ENCODE measurements at regions not wholly inside any gene's neighbourhood (a gene's known extent, or its start where the extent isn't known, plus 50 kb on each side); places are given as distances from the start of the nearest gene placed in this dataset.

DNA sequence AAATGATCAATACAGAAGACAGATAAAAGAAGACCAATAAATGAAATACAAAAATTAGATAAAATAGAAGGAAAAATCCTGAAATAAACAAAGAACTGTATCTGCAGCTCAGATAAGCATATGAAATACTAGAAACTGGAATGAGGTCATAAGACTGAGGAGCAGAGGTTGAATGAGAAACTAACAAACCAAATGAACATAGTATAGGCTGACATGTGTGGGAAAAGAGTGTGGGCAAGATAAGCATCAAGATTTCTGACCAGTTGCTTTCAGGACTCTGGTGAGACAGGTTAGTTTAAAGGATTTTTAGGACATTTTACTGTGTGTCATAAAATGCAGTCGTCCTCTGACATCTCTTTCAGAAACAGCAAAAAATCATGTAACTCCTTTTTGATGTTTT, 2073.2 kb upstream of the TENM3 start:
- Histone ChIP-seq H3K27ac (ENCODE audit: low read length) (no peak overlapping the region), H3K9me3 (replicated peaks; ENCODE audit: insufficient read depth, low read length) (no peaks in the 10 kb centered on the region), H3K9ac (ENCODE audit: low read length) (no peak overlapping the region)

DNA sequence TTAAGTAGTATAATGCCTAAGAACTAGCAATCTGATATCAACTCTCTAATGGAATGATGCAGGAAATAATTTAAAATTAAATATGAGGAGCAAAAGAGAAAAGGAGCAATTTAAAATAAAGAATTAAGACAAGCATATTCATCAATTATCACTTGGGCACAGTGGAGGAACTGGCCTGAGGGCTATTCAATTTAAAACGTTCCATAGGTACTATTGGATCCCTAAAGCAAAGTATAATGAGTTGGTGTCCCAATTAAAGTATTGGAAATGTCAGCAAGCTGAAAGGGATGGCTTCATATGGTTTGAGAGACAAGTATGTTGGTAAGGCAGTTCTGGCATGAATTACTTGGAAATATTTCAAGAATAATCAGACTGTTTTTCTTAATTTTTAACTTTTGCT, 2064.1 kb upstream of the TENM3 start:
- no peak overlapping the region for H2AFZ ChIP-seq (ENCODE audit: low read length)
- no peak overlapping the region for H3K9ac ChIP-seq (ENCODE audit: low read length)
- no peaks in the 10 kb centered on the region for H3K9me2 ChIP-seq (replicated peaks; ENCODE audit: insufficient read depth, low read length)
- no peaks in the 10 kb centered on the region for H3K4me1 ChIP-seq (ENCODE audit: low read length)
- H3K9me3 ChIP-seq (replicated peaks; ENCODE audit: insufficient read depth, low read length), result no peaks in the 10 kb centered on the region
- H3K4me2 ChIP-seq (ENCODE audit: low read depth, low read length), result no peak overlapping the region
- no peaks in the 10 kb centered on the region for H3K79me2 ChIP-seq (ENCODE audit: low read length)
- no peaks in the 10 kb centered on the region for H3K36me3 ChIP-seq (replicated peaks; ENCODE audit: insufficient read depth, low read length)
- TF ChIP-seq EZH2phosphoT487 (IDR thresholded peaks at IDR 0.05; ENCODE audit: low read length), result no peak
- no peaks in the 10 kb centered on the region for H4K20me1 ChIP-seq (ENCODE audit: insufficient read depth, low read length)
- H3K27me3 ChIP-seq (replicated peaks; ENCODE audit: insufficient read depth, low read length), result no peaks in the 10 kb centered on the region
- no peak overlapping the region for H3K27ac ChIP-seq (ENCODE audit: low read length)
- H3K4me3 ChIP-seq (ENCODE audit: low read length), result no peak overlapping the region
- DNase-seq, result no peak
- no peaks in the 10 kb centered on the region for H3F3A ChIP-seq (ENCODE audit: insufficient read depth, low read length)

More for the DNA sequence above, 2073.2 kb upstream of the TENM3 start:
- TF ChIP-seq EZH2 (optimal IDR thresholded peaks at IDR 0.05; ENCODE audit: low read depth, low read length) (no peak), EZH2phosphoT487 (IDR thresholded peaks at IDR 0.05; ENCODE audit: low read length) (no peak)
- TF ChIP-seq, protein P1, sequence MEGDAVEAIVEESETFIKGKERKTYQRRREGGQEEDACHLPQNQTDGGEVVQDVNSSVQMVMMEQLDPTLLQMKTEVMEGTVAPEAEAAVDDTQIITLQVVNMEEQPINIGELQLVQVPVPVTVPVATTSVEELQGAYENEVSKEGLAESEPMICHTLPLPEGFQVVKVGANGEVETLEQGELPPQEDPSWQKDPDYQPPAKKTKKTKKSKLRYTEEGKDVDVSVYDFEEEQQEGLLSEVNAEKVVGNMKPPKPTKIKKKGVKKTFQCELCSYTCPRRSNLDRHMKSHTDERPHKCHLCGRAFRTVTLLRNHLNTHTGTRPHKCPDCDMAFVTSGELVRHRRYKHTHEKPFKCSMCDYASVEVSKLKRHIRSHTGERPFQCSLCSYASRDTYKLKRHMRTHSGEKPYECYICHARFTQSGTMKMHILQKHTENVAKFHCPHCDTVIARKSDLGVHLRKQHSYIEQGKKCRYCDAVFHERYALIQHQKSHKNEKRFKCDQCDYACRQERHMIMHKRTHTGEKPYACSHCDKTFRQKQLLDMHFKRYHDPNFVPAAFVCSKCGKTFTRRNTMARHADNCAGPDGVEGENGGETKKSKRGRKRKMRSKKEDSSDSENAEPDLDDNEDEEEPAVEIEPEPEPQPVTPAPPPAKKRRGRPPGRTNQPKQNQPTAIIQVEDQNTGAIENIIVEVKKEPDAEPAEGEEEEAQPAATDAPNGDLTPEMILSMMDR (IDR thresholded peaks at IDR 0.05; ENCODE audit: low read length), result no peak
- peaks cover 4% of the 10 kb centered on the region; the same call in 1 of the 2 replicates for H3K4me1 ChIP-seq (ENCODE audit: low read length)
- no peaks in the 10 kb centered on the region for H3F3A ChIP-seq (ENCODE audit: insufficient read depth, low read length)
- H3K4me2 ChIP-seq (ENCODE audit: low read depth, low read length), result no peak overlapping the region
- H2AFZ ChIP-seq (ENCODE audit: low read length), result no peak overlapping the region
- no peaks in the 10 kb centered on the region for H3K27me3 ChIP-seq (replicated peaks; ENCODE audit: insufficient read depth, low read length)
- no peaks in the 10 kb centered on the region for H3K79me2 ChIP-seq (ENCODE audit: low read length)
- no peaks in the 10 kb centered on the region for H3K9me2 ChIP-seq (replicated peaks; ENCODE audit: insufficient read depth, low read length)
- DNase-seq, result no peak
- H3K36me3 ChIP-seq (replicated peaks; ENCODE audit: insufficient read depth, low read length), result no peaks in the 10 kb centered on the region
- no peaks in the 10 kb centered on the region for H4K20me1 ChIP-seq (ENCODE audit: insufficient read depth, low read length)
- no peak overlapping the region for H3K4me3 ChIP-seq (ENCODE audit: low read length)

- H3K4me2 ChIP-seq (ENCODE audit: low read depth, low read length), result no peak overlapping the region
- no peak overlapping the region for H3K9ac ChIP-seq (ENCODE audit: low read length)
- no peak overlapping the region for H2AFZ ChIP-seq (ENCODE audit: low read length)
- no peaks in the 10 kb centered on the region for H3K79me2 ChIP-seq (ENCODE audit: low read length)
- no peaks in the 10 kb centered on the region for H3K9me3 ChIP-seq (replicated peaks; ENCODE audit: insufficient read depth, low read length)
- no peaks in the 10 kb centered on the region for H3K9me2 ChIP-seq (replicated peaks; ENCODE audit: insufficient read depth, low read length)
- H3K36me3 ChIP-seq (replicated peaks; ENCODE audit: insufficient read depth, low read length), result no peaks in the 10 kb centered on the region
- DNase-seq, result no peak
- no peaks in the 10 kb centered on the region for H4K20me1 ChIP-seq (ENCODE audit: insufficient read depth, low read length)
- H3F3A ChIP-seq (ENCODE audit: insufficient read depth, low read length), result no peaks in the 10 kb centered on the region
- no peaks in the 10 kb centered on the region for H3K27me3 ChIP-seq (replicated peaks; ENCODE audit: insufficient read depth, low read length)
- TF ChIP-seq EZH2phosphoT487 (IDR thresholded peaks at IDR 0.05; ENCODE audit: low read length) (no peak), EZH2 (optimal IDR thresholded peaks at IDR 0.05; ENCODE audit: low read depth, low read length) (no peak)
- TF ChIP-seq, protein P1 (IDR thresholded peaks at IDR 0.05; ENCODE audit: low read length), result no peak
- H3K27ac ChIP-seq (ENCODE audit: low read length), result no peak overlapping the region
- no peak overlapping the region for H3K4me3 ChIP-seq (ENCODE audit: low read length)
- no peaks in the 10 kb centered on the region for H3K4me1 ChIP-seq (ENCODE audit: low read length)
These were observed 2053.5 kb upstream of the TENM3 start for GRCh38 chr4:180189666-180190065.

- Histone ChIP-seq H2AFZ (ENCODE audit: low read length) (no peak overlapping the region), H3K9ac (ENCODE audit: low read length) (no peak overlapping the region), H3K4me1 (ENCODE audit: low read length) (no peaks in the 10 kb centered on the region), H3K9me3 (replicated peaks; ENCODE audit: insufficient read depth, low read length) (no peaks in the 10 kb centered on the region), H3K79me2 (ENCODE audit: low read length) (no peaks in the 10 kb centered on the region), H3K27ac (ENCODE audit: low read length) (no peak overlapping the region), H3K36me3 (replicated peaks; ENCODE audit: insufficient read depth, low read length) (no peaks in the 10 kb centered on the region), H4K20me1 (ENCODE audit: insufficient read depth, low read length) (no peaks in the 10 kb centered on the region), H3K4me2 (ENCODE audit: low read depth, low read length) (no peak overlapping the region), H3F3A (ENCODE audit: insufficient read depth, low read length) (no peaks in the 10 kb centered on the region), H3K27me3 (replicated peaks; ENCODE audit: insufficient read depth, low read length) (no peaks in the 10 kb centered on the region), H3K4me3 (ENCODE audit: low read length) (no peak overlapping the region), H3K9me2 (replicated peaks; ENCODE audit: insufficient read depth, low read length) (no peaks in the 10 kb centered on the region)
- DNase-seq, result no peak
- TF ChIP-seq EZH2 (optimal IDR thresholded peaks at IDR 0.05; ENCODE audit: low read depth, low read length), result no peak
- no peak for TF ChIP-seq EZH2phosphoT487 (IDR thresholded peaks at IDR 0.05; ENCODE audit: low read length)
- TF ChIP-seq, protein P1 (IDR thresholded peaks at IDR 0.05; ENCODE audit: low read length), result no peak
These were observed 2052.8 kb upstream of the TENM3 start for GRCh38 chr4:180190382-180190781.

All from MM.1S (cell line).